GM18909 (cell line): ENCODE measurements at regions not wholly inside any gene's neighbourhood (a gene's known extent, or its start where the extent isn't known, plus 50 kb on each side); places are given as distances from the start of the nearest gene placed in this dataset.

Source experiments
- ATAC-seq: cut with Tn5 transposase; IDR thresholded peaks from one replicate; pipeline ENCODE4 v1.9.1; 2021; ENCODE audit warnings: mild to moderate bottlenecking; ENCODE audit not compliant: unreplicated experiment, poor library complexity

- ATAC-seq: no peak
These were observed 165.8 kb downstream of the ZBTB18 start for GRCh38 chr1:244216836-244217235.

- no peak for ATAC-seq
These were observed 166.6 kb downstream of the ZBTB18 start for GRCh38 chr1:244217711-244218110.

GRCh38 chr1:244218220-244218619, 167.1 kb downstream of the ZBTB18 start:
- ATAC-seq: no peak

GRCh38 chr1:244219149-244219548, 168.1 kb downstream of the ZBTB18 start:
- ATAC-seq: no peak

GRCh38 chr1:244219802-244220201, 168.7 kb downstream of the ZBTB18 start:
- no peak for ATAC-seq

GRCh38 chr1:244220410-244220809, 169.3 kb downstream of the ZBTB18 start:
- ATAC-seq: no peak

GRCh38 chr1:244221991-244222390, 170.9 kb downstream of the ZBTB18 start:
- ATAC-seq: no peak

- no peak for ATAC-seq
These were observed 173.7 kb downstream of the ZBTB18 start for GRCh38 chr1:244224487-244225430.

- no peak for ATAC-seq
These were observed 175.4 kb downstream of the ZBTB18 start for GRCh38 chr1:244226435-244226834.

GRCh38 chr1:244230470-244230869, 179.4 kb downstream of the ZBTB18 start:
- ATAC-seq: no peak

GRCh38 chr1:244231193-244231571, 180.1 kb downstream of the ZBTB18 start:
- no peak for ATAC-seq

- no peak for ATAC-seq
These were observed 180.7 kb downstream of the ZBTB18 start for GRCh38 chr1:244231572-244232315.

GRCh38 chr1:244234009-244234643, 183.0 kb downstream of the ZBTB18 start:
- ATAC-seq: no peak

- ATAC-seq: no peak
These were observed 184.1 kb downstream of the ZBTB18 start for GRCh38 chr1:244235157-244235556.

- ATAC-seq: no peak
These were observed 185.0 kb downstream of the ZBTB18 start for GRCh38 chr1:244236101-244236500.

GRCh38 chr1:244236721-244237120, 185.6 kb downstream of the ZBTB18 start:
- ATAC-seq: no peak

- ATAC-seq: no peak
These were observed 186.4 kb downstream of the ZBTB18 start for GRCh38 chr1:244237445-244237844.

GRCh38 chr1:244239261-244239770, 188.2 kb downstream of the ZBTB18 start:
- ATAC-seq: peak; percentile 56

GRCh38 chr1:244241438-244241837, 190.4 kb downstream of the ZBTB18 start:
- no peak for ATAC-seq

- ATAC-seq: peak; percentile 57
These were observed 191.4 kb downstream of the ZBTB18 start for GRCh38 chr1:244242446-244242845.

- ATAC-seq: no peak
These were observed 195.3 kb downstream of the ZBTB18 start for GRCh38 chr1:244246334-244246733.
